Gastroesophageal sphincter (tissue), 4 donors: ENCODE measurements at regions not wholly inside any gene's neighbourhood (a gene's known extent, or its start where the extent isn't known, plus 50 kb on each side); places are given as distances from the start of the nearest gene placed in this dataset.

Source experiments
- ATAC-seq: fragments of 150-250 bp; one replicate; pipeline ENCODE4 v1.9.1; 2016; ENCODE audit warnings: mild to moderate bottlenecking, moderate library complexity
- H3K27ac ChIP-seq, 4 donors: fragments of 200-600 bp; sonication (generic) in 3 of 4; 1 replicate in 3 of 4; 2 replicates in 1 of 4; pipeline ENCODE4 v1.5.1; 2016 to 2019
- H3K27me3 ChIP-seq: fragments of 200-600 bp; sonication (generic); one replicate; pipeline ENCODE4 v1.5.1; 2019
- H3K36me3 ChIP-seq, 2 donors: fragments of 200-600 bp; sonication (generic); one replicate each; pipeline ENCODE4 v1.5.1; 2019; ENCODE audit warnings: control low read depth in 1 of 2
- H3K4me1 ChIP-seq, 3 donors: fragments of 200-600 bp; sonication (generic); 1 replicate in 2 of 3; 2 replicates in 1 of 3; pipeline ENCODE4 v1.5.1; 2016 to 2019; ENCODE audit warnings: control low read depth in 2 of 3
- H3K4me3 ChIP-seq, 2 donors: fragments of 200-600 bp; sonication (generic); one replicate each; pipeline ENCODE4 v1.5.1; 2019; ENCODE audit warnings: mild to moderate bottlenecking in 1 of 2, moderate library complexity in 1 of 2
- H3K9me3 ChIP-seq, 3 donors: fragments of 200-600 bp; sonication (generic); one replicate each; pipeline ENCODE4 v1.5.1; 2017 to 2019; ENCODE audit warnings: control low read depth in 2 of 3
- CTCF ChIP-seq, 4 experiments: fragments of 200-600 bp in 2 of 4; fragments of 450-650 bp in 2 of 4; sonication (generic) in 1 of 4; IDR thresholded peaks; one replicate each; pipeline ENCODE4 v1.5.1; 2017 to 2019; ENCODE audit warnings: antibody characterized with exemption in 4 of 4, mild to moderate bottlenecking in 2 of 4, moderate library complexity in 2 of 4
- EP300 ChIP-seq: sonication (generic); formaldehyde crosslinking; IDR thresholded peaks from one replicate; pipeline ENCODE4 v1.6.1; 2017; ENCODE audit warnings: antibody characterized with exemption, mild to moderate bottlenecking
- POLR2A ChIP-seq, 2 donors: fragments of 450-650 bp; IDR thresholded peaks; one replicate each; pipeline ENCODE4 v1.6.1; 2017; ENCODE audit warnings: antibody characterized with exemption in 2 of 2, mild to moderate bottlenecking in 2 of 2, moderate library complexity in 1 of 2
- POLR2AphosphoS5 ChIP-seq: sonication (generic); formaldehyde crosslinking; IDR thresholded peaks from one replicate; pipeline ENCODE4 v1.6.1; 2017; ENCODE audit warnings: antibody characterized with exemption
- WGBS, 2 donors: methylation state at CpG; one replicate each; pipeline ENCODE4 v1.1.5; 2018; ENCODE audit warnings: low coverage in 1 of 2; 5-methylcytosine and 5-hydroxymethylcytosine counted together

GRCh38 chr1:201645956-201646355, 107.0 kb downstream of the NAV1 start:
- Histone ChIP-seq H3K27me3 (no peaks in the 10 kb centered on the region), H3K4me3 (no peak overlapping the region), H3K36me3 (no peaks in the 10 kb centered on the region), H3K9me3 (no peaks in the 10 kb centered on the region), H3K27ac (no peak overlapping the region), H3K4me1 (peaks cover 0 to 42% (median 23%) of the 10 kb centered on the region in 3 donors)
- TF ChIP-seq POLR2AphosphoS5 (no peak), EP300 (no peak), CTCF (IDR thresholded peaks at IDR 0.05) (no peak)
- 81 to 100% methylated on average over 1 to 2 of the region's 3 CpGs for WGBS, 2 donors
- no peak for ATAC-seq

DNA sequence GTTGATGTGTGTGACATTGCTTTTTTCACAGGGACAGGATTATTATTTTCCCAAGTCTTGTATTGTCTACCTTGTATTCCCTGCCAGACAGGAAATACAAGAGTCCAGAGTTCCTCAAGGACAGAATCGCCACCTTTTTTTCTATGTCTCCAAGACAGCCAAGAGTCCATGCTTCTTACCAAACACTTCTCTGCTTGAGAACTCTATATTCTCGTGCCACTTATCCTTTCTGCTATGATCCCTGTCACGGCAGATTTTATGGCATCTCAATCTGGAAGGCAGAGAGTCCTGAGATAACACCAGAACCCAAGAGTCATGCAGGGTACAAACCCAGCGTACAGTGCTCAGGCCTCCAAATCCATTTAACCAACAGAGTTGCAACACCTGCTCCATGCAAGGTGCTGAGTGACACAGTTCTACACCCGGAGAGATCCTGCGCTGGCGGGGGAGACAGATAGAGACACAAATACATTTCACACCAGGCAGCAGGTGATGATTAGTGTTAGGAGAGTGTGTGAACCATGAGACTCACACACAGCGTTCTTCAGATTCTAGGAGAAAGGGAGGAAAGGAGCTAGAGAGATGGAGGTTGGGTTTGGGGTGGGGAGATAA, 107.6 kb downstream of the NAV1 start:
- TF ChIP-seq CTCF (IDR thresholded peaks at IDR 0.05) = no peak
- TF ChIP-seq POLR2AphosphoS5 = no peak
- TF ChIP-seq POLR2A (IDR thresholded peaks at IDR 0.05) = no peak
- no peak for TF ChIP-seq EP300
- H3K9me3 ChIP-seq = no peaks in the 10 kb centered on the region
- H3K36me3 ChIP-seq = no peaks in the 10 kb centered on the region
- H3K27me3 ChIP-seq = no peaks in the 10 kb centered on the region
- ATAC-seq = no peak
- H3K4me1 ChIP-seq = peaks cover 0 to 47% (median 23%) of the 10 kb centered on the region in 3 donors
- 70 to 96% methylated on average over 2 to 5 of the region's 8 CpGs for WGBS, 2 donors
- H3K4me3 ChIP-seq = no peak overlapping the region
- no peak overlapping the region for H3K27ac ChIP-seq

- ATAC-seq = no peak
- H3K9me3 ChIP-seq = no peaks in the 10 kb centered on the region
- H3K4me1 ChIP-seq = peaks cover 0 to 53% (median 23%) of the 10 kb centered on the region in 3 donors
- no peaks in the 10 kb centered on the region for H3K36me3 ChIP-seq
- TF ChIP-seq POLR2AphosphoS5 (no peak), CTCF (IDR thresholded peaks at IDR 0.05) (no peak), EP300 (no peak), POLR2A (IDR thresholded peaks at IDR 0.05) (no peak)
- H3K27me3 ChIP-seq = no peaks in the 10 kb centered on the region
- H3K4me3 ChIP-seq = peak overlapping the region in 1 of 2 donors; percentile 68
- H3K27ac ChIP-seq = no peak overlapping the region
These were observed 108.2 kb downstream of the NAV1 start for GRCh38 chr1:201647094-201647493.

DNA sequence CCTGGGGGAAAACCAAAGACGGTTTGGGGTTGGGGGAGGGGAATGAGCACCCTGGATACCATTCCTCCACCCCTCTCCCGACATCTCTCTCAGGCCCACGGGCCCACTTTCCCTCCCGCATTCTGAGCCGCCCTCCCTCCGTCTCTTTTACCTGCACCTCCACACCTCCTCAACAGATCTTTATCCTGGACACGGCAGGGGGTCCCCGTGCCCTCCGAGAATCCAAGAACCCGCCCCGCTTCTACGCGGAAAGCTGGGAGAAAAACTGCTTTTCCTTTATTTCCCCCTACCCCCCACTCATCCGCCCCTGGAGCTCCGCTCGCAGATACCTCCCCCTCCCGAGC, 108.8 kb downstream of the NAV1 start:
- Histone ChIP-seq H3K4me3 (peak overlapping the region; percentile 22 to 68), H3K36me3 (no peaks in the 10 kb centered on the region), H3K27me3 (no peaks in the 10 kb centered on the region), H3K27ac (peak overlapping the region in 2 of 4 donors; percentile 83 to 85), H3K9me3 (no peaks in the 10 kb centered on the region), H3K4me1 (peaks cover 0 to 58% (median 23%) of the 10 kb centered on the region in 3 donors)
- WGBS, 2 donors = 36 to 37% methylated on average over 5 to 6 of the region's 17 CpGs
- TF ChIP-seq POLR2AphosphoS5 (no peak), EP300 (no peak), CTCF (IDR thresholded peaks at IDR 0.05) (no peak)
- no peak for ATAC-seq

DNA sequence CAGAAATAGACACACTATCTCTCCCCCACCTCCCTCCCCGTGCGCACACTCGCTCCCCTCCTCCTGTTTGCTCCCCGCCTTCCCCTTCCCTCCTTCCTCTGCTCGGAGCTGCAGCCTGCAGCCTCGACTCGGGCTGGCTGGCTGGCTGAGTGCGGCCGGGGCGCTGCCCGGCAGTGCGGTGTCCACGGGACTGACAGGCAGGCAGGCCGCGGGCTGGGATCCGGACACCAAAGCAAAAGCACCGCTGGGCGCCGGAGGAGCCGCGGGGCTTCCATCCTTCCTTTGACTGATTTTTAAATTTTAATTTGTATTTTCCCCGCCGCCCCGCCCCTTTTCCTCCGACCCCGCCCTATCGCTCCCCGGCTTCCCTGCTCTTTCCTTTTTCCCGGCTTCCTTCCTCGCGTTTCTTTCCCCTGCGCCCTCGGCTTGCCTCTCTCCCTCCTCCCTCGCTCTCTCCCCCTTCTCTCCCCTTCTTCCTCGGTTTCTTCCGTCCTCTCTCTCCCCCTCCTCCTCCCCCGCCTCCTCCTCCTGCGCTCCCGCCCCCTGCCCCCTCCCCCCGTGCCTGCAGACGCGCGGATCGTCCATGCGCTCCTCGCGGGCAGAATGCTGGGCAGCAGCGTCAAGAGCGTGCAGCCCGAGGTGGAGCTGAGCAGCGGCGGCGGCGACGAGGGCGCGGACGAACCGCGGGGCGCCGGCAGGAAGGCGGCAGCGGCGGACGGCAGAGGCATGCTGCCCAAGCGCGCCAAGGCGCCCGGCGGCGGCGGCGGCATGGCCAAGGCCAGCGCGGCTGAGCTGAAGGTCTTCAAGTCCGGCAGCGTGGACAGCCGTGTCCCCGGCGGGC, 109.4 kb downstream of the NAV1 start:
- Histone ChIP-seq H3K9me3 (no peaks in the 10 kb centered on the region), H3K36me3 (no peaks in the 10 kb centered on the region), H3K27ac (peak overlapping the region in 3 of 4 donors; percentile 83 to 85 (median 84)), H3K4me3 (peak overlapping the region; percentile 22 to 68), H3K4me1 (peaks cover 0 to 58% (median 23%) of the 10 kb centered on the region in 3 donors), H3K27me3 (no peaks in the 10 kb centered on the region)
- peak; percentile 44 for ATAC-seq
- TF ChIP-seq POLR2AphosphoS5 (no peak), EP300 (no peak), CTCF (IDR thresholded peaks at IDR 0.05) (no peak)
- WGBS, 2 donors = 0% methylated on average over 7 to 30 of the region's 81 CpGs
